Eye (tissue), 1 donor: ENCODE measurements at regions not wholly inside any gene's neighbourhood (a gene's known extent, or its start where the extent isn't known, plus 50 kb on each side); places are given as distances from the start of the nearest gene placed in this dataset.

Experiments used
- DNase-seq: peaks from one replicate; pipeline ENCODE4 v3.0.0-alpha.2; 2015

GRCh38 chr7:25759286-25759685 is 392.7 kb upstream of the NFE2L3 start:
- peak; percentile 29 for DNase-seq

GRCh38 chr7:25759748-25760147 is 392.2 kb upstream of the NFE2L3 start:
- peak; percentile 26 for DNase-seq

- peak; percentile 29 for DNase-seq
These were observed 389.2 kb upstream of the NFE2L3 start for GRCh38 chr7:25762511-25763462.

GRCh38 chr7:25763463-25763860 is 388.5 kb upstream of the NFE2L3 start:
- no peak for DNase-seq

GRCh38 chr7:25765110-25765655 is 386.8 kb upstream of the NFE2L3 start:
- no peak for DNase-seq

- no peak for DNase-seq
These were observed 381.8 kb upstream of the NFE2L3 start for GRCh38 chr7:25770235-25770634.

GRCh38 chr7:25770670-25771069 is 381.3 kb upstream of the NFE2L3 start:
- no peak for DNase-seq

GRCh38 chr7:25771491-25771890 is 380.5 kb upstream of the NFE2L3 start:
- no peak for DNase-seq

- no peak for DNase-seq
These were observed 379.2 kb upstream of the NFE2L3 start for GRCh38 chr7:25772802-25773201.

GRCh38 chr7:25774675-25775074 is 377.3 kb upstream of the NFE2L3 start:
- no peak for DNase-seq

- DNase-seq: no peak
These were observed 376.4 kb upstream of the NFE2L3 start for GRCh38 chr7:25775570-25775969.

GRCh38 chr7:25775999-25776743 is 375.8 kb upstream of the NFE2L3 start:
- no peak for DNase-seq

GRCh38 chr7:25776744-25777123 is 375.3 kb upstream of the NFE2L3 start:
- no peak for DNase-seq

GRCh38 chr7:25777969-25778708 is 373.9 kb upstream of the NFE2L3 start:
- DNase-seq: peak; percentile 56

- DNase-seq: no peak
These were observed 372.9 kb upstream of the NFE2L3 start for GRCh38 chr7:25779002-25779546.

- no peak for DNase-seq
These were observed 371.1 kb upstream of the NFE2L3 start for GRCh38 chr7:25780904-25781303.

GRCh38 chr7:25781704-25782103 is 370.3 kb upstream of the NFE2L3 start:
- DNase-seq: no peak

GRCh38 chr7:25786936-25787335 is 365.1 kb upstream of the NFE2L3 start:
- DNase-seq: no peak

GRCh38 chr7:25787336-25787735 is 364.7 kb upstream of the NFE2L3 start:
- DNase-seq: no peak

- no peak for DNase-seq
These were observed 363.6 kb upstream of the NFE2L3 start for GRCh38 chr7:25788371-25788770.

- DNase-seq: no peak
These were observed 362.9 kb upstream of the NFE2L3 start for GRCh38 chr7:25788961-25789620.
